ENCODE measurements at regions not wholly inside any gene's neighbourhood (a gene's known extent, or its start where the extent isn't known, plus 50 kb on each side); places are given as distances from the start of the nearest gene placed in this dataset.

DNA sequence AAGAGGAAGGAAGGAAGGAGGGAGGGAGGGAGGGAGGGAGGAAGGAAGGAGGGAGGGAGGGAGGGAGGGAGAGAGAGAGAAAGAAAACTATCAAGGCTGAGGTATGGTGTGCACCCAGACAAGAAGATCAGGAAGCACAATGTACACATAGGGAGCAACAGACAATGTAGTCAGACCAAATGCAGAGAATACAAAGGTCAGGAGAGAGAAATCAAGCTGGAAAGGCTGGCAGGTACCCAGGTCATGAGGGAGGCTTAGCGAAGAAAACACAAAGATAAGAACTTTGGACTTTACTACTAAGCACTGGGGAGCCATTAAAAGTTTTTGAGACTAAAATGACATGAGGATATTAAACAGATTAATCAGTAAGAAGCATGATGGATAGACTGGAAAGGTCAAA, 176.0 kb upstream of the TMCO5A start:
- Histone ChIP-seq H3K27me3 (ENCODE audit: insufficient read depth) (no peaks in the 10 kb centered on the region), H3K9ac (no peak overlapping the region), H3F3A (replicated peaks; ENCODE audit: insufficient read depth) (no peaks in the 10 kb centered on the region), H3K27ac (ENCODE audit: low read depth in 2 of 2, low read length in 1 of 2) (no peak overlapping the region), H3K9me2 (no peaks in the 10 kb centered on the region), H3K4me3 (ENCODE audit: low read depth in 2 of 2, low read length in 1 of 2) (no peak overlapping the region), H4K20me1 (ENCODE audit: insufficient read depth) (no peaks in the 10 kb centered on the region), H3K4me1 (ENCODE audit: control insufficient read depth in 1 of 2, insufficient read depth in 2 of 2, low read depth in 1 of 2, low read length in 1 of 2) (no peaks in the 10 kb centered on the region), H3K9me3 (no peaks in the 10 kb centered on the region), H3K36me3 (replicated peaks in 1 of 2; ENCODE audit: control insufficient read depth in 1 of 2, insufficient read depth in 2 of 2, low read length in 1 of 2) (no peaks in the 10 kb centered on the region), H3K4me2 (no peak overlapping the region), H3K79me2 (ENCODE audit: insufficient read depth) (no peaks in the 10 kb centered on the region), H2AFZ (ENCODE audit: low read depth) (no peak overlapping the region)
- CTCF ChIA-PET: no interaction called here
- no peak for DNase-seq
- no peak for TF ChIP-seq TCF12 (IDR thresholded peaks at IDR 0.05)
- TF ChIP-seq JUND (IDR thresholded peaks at IDR 0.05): no peak
- TF ChIP-seq EP300 (IDR thresholded peaks at IDR 0.05; ENCODE audit: borderline replicate concordance in 1 of 2, low read depth in 1 of 2, low read length in 1 of 2): no peak
- TF ChIP-seq CHD2 (IDR thresholded peaks at IDR 0.05; ENCODE audit: low read length, partially characterized antibody): no peak
- TF ChIP-seq RAD21 (IDR thresholded peaks at IDR 0.05; ENCODE audit: low read length): no peak
- no peak for TF ChIP-seq NRF1 (IDR thresholded peaks at IDR 0.05; ENCODE audit: low read depth, low read length)
- TF ChIP-seq RCOR1 (IDR thresholded peaks at IDR 0.05; ENCODE audit: low read length): no peak
- TF ChIP-seq, protein P1, sequence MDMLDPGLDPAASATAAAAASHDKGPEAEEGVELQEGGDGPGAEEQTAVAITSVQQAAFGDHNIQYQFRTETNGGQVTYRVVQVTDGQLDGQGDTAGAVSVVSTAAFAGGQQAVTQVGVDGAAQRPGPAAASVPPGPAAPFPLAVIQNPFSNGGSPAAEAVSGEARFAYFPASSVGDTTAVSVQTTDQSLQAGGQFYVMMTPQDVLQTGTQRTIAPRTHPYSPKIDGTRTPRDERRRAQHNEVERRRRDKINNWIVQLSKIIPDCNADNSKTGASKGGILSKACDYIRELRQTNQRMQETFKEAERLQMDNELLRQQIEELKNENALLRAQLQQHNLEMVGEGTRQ (IDR thresholded peaks at IDR 0.05; ENCODE audit: borderline replicate concordance, low read depth, low read length): no peak
- TF ChIP-seq, protein P2, sequence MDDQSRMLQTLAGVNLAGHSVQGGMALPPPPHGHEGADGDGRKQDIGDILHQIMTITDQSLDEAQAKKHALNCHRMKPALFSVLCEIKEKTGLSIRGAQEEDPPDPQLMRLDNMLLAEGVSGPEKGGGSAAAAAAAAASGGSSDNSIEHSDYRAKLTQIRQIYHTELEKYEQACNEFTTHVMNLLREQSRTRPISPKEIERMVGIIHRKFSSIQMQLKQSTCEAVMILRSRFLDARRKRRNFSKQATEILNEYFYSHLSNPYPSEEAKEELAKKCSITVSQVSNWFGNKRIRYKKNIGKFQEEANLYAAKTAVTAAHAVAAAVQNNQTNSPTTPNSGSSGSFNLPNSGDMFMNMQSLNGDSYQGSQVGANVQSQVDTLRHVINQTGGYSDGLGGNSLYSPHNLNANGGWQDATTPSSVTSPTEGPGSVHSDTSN (IDR thresholded peaks at IDR 0.05): no peak
- TF ChIP-seq TAF1 (IDR thresholded peaks at IDR 0.05; ENCODE audit: borderline replicate concordance, low read depth, low read length): no peak
- POLR2A ChIA-PET: no interaction called here
- 96% methylated on average over 1 of the region's 1 CpG for WGBS (ENCODE audit: low lambda C conversion rate)

DNA sequence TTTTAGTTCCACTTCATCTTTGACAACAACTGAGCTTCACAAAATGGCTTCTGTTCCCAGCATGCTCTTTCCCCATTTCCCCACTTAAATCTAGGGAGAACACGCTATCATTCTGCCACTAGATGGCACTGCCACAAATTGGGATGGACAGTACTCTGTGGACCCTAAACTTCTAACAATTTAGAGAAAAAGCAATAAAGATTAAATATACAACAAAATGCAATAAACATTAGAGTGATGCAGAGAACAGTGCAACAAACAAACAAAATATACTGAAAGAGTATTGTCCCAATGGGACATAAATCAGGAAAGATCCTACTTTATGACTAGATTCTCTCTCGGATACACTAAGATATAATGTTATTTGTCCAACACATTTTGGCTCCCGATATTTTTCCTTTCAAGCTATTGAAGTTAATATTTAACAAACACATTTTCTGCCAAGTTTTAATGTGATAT, 169.7 kb upstream of the TMCO5A start:
- no peaks in the 10 kb centered on the region for H3K27me3 ChIP-seq (ENCODE audit: insufficient read depth)
- WGBS (ENCODE audit: low lambda C conversion rate): 68% methylated on average over 3 of the region's 3 CpGs
- TF ChIP-seq, protein P3, sequence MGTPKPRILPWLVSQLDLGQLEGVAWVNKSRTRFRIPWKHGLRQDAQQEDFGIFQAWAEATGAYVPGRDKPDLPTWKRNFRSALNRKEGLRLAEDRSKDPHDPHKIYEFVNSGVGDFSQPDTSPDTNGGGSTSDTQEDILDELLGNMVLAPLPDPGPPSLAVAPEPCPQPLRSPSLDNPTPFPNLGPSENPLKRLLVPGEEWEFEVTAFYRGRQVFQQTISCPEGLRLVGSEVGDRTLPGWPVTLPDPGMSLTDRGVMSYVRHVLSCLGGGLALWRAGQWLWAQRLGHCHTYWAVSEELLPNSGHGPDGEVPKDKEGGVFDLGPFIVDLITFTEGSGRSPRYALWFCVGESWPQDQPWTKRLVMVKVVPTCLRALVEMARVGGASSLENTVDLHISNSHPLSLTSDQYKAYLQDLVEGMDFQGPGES (IDR thresholded peaks at IDR 0.05; ENCODE audit: low read depth, low read length): no peak
- TF ChIP-seq NRF1 (IDR thresholded peaks at IDR 0.05; ENCODE audit: low read depth, low read length): no peak
- TF ChIP-seq, protein P4, sequence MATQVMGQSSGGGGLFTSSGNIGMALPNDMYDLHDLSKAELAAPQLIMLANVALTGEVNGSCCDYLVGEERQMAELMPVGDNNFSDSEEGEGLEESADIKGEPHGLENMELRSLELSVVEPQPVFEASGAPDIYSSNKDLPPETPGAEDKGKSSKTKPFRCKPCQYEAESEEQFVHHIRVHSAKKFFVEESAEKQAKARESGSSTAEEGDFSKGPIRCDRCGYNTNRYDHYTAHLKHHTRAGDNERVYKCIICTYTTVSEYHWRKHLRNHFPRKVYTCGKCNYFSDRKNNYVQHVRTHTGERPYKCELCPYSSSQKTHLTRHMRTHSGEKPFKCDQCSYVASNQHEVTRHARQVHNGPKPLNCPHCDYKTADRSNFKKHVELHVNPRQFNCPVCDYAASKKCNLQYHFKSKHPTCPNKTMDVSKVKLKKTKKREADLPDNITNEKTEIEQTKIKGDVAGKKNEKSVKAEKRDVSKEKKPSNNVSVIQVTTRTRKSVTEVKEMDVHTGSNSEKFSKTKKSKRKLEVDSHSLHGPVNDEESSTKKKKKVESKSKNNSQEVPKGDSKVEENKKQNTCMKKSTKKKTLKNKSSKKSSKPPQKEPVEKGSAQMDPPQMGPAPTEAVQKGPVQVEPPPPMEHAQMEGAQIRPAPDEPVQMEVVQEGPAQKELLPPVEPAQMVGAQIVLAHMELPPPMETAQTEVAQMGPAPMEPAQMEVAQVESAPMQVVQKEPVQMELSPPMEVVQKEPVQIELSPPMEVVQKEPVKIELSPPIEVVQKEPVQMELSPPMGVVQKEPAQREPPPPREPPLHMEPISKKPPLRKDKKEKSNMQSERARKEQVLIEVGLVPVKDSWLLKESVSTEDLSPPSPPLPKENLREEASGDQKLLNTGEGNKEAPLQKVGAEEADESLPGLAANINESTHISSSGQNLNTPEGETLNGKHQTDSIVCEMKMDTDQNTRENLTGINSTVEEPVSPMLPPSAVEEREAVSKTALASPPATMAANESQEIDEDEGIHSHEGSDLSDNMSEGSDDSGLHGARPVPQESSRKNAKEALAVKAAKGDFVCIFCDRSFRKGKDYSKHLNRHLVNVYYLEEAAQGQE (IDR thresholded peaks at IDR 0.05; ENCODE audit: low read depth, low read length): no peak
- peak; percentile 43 for TF ChIP-seq SMC3 (IDR thresholded peaks at IDR 0.05; ENCODE audit: low read depth, low read length)
- peak; percentile 88 for TF ChIP-seq YY1 (IDR thresholded peaks at IDR 0.05; ENCODE audit: low read depth)
- TF ChIP-seq, protein P5, sequence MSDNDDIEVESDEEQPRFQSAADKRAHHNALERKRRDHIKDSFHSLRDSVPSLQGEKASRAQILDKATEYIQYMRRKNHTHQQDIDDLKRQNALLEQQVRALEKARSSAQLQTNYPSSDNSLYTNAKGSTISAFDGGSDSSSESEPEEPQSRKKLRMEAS (IDR thresholded peaks at IDR 0.05; ENCODE audit: low read depth): peak; percentile 55; the same call in 1 of the 2 replicates
- peak; percentile 43 for TF ChIP-seq RAD21 (IDR thresholded peaks at IDR 0.05; ENCODE audit: low read length)
- no peak for TF ChIP-seq RXRA (IDR thresholded peaks at IDR 0.05; ENCODE audit: borderline replicate concordance, low read depth)
- no peak for TF ChIP-seq FOXM1 (IDR thresholded peaks at IDR 0.05; ENCODE audit: low read depth)
- TF ChIP-seq, protein P6, sequence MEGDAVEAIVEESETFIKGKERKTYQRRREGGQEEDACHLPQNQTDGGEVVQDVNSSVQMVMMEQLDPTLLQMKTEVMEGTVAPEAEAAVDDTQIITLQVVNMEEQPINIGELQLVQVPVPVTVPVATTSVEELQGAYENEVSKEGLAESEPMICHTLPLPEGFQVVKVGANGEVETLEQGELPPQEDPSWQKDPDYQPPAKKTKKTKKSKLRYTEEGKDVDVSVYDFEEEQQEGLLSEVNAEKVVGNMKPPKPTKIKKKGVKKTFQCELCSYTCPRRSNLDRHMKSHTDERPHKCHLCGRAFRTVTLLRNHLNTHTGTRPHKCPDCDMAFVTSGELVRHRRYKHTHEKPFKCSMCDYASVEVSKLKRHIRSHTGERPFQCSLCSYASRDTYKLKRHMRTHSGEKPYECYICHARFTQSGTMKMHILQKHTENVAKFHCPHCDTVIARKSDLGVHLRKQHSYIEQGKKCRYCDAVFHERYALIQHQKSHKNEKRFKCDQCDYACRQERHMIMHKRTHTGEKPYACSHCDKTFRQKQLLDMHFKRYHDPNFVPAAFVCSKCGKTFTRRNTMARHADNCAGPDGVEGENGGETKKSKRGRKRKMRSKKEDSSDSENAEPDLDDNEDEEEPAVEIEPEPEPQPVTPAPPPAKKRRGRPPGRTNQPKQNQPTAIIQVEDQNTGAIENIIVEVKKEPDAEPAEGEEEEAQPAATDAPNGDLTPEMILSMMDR (IDR thresholded peaks at IDR 0.05): peak; percentile 69
- H3K36me3 ChIP-seq (replicated peaks in 1 of 2; ENCODE audit: control insufficient read depth in 1 of 2, insufficient read depth in 2 of 2, low read length in 1 of 2): peaks cover 0 to 3% of the 10 kb centered on the region in 2 experiments
- H3F3A ChIP-seq (replicated peaks; ENCODE audit: insufficient read depth): no peaks in the 10 kb centered on the region
- DNase-seq: peak; percentile 34
- no peaks in the 10 kb centered on the region; a peak in 2 of 4 replicates for H3K4me1 ChIP-seq (ENCODE audit: control insufficient read depth in 1 of 2, insufficient read depth in 2 of 2, low read depth in 1 of 2, low read length in 1 of 2)
- H4K20me1 ChIP-seq (ENCODE audit: insufficient read depth): no peaks in the 10 kb centered on the region
- H2AFZ ChIP-seq (ENCODE audit: low read depth): peak overlapping the region; percentile 92; the same call in 1 of the 2 replicates
- POLR2A ChIA-PET: no interaction called here
- H3K9me3 ChIP-seq: no peaks in the 10 kb centered on the region
- H3K9me2 ChIP-seq: no peaks in the 10 kb centered on the region
- no peak overlapping the region for H3K4me3 ChIP-seq (ENCODE audit: low read depth in 2 of 2, low read length in 1 of 2)
- CTCF ChIA-PET: interaction anchor here (0.6 to 1.4 kb wide), 8 partner anchors 13 to 1282 kb away, joined by 3 to 4 read pairs (median 3); no protein-coding TSS in a partner anchor
- H3K9ac ChIP-seq: no peak overlapping the region
- H3K79me2 ChIP-seq (ENCODE audit: insufficient read depth): no peaks in the 10 kb centered on the region; the same call in 1 of the 2 replicates
- no peak overlapping the region for H3K27ac ChIP-seq (ENCODE audit: low read depth in 2 of 2, low read length in 1 of 2)
- no peak overlapping the region for H3K4me2 ChIP-seq

Data from SK-N-SH (cell line).